ENCODE measurements at regions not wholly inside any gene's neighbourhood (a gene's known extent, or its start where the extent isn't known, plus 50 kb on each side); places are given as distances from the start of the nearest gene placed in this dataset.

GRCh38 chr3:22012471-22012870 lies 261.5 kb upstream of the ZNF385D start:
- TF ChIP-seq POLR2A (IDR thresholded peaks at IDR 0.05): no peak
- TF ChIP-seq, protein P1, sequence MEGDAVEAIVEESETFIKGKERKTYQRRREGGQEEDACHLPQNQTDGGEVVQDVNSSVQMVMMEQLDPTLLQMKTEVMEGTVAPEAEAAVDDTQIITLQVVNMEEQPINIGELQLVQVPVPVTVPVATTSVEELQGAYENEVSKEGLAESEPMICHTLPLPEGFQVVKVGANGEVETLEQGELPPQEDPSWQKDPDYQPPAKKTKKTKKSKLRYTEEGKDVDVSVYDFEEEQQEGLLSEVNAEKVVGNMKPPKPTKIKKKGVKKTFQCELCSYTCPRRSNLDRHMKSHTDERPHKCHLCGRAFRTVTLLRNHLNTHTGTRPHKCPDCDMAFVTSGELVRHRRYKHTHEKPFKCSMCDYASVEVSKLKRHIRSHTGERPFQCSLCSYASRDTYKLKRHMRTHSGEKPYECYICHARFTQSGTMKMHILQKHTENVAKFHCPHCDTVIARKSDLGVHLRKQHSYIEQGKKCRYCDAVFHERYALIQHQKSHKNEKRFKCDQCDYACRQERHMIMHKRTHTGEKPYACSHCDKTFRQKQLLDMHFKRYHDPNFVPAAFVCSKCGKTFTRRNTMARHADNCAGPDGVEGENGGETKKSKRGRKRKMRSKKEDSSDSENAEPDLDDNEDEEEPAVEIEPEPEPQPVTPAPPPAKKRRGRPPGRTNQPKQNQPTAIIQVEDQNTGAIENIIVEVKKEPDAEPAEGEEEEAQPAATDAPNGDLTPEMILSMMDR (IDR thresholded peaks at IDR 0.05): no peak
- no peak for TF ChIP-seq EP300 (IDR thresholded peaks at IDR 0.05)
- TF ChIP-seq POLR2AphosphoS5 (IDR thresholded peaks at IDR 0.05): no peak

Data from stomach (tissue), 4 donors.